HG03565 (cell line): ENCODE measurements at regions not wholly inside any gene's neighbourhood (a gene's known extent, or its start where the extent isn't known, plus 50 kb on each side); places are given as distances from the start of the nearest gene placed in this dataset.
A peak's percentile ranks its signal among the peaks of the same experiment; 100 is the strongest.
"Not testable (repeated sequence)": the region's sequence is repeated elsewhere in the genome, so short reads cannot be mapped to it uniquely, and the experiment has no call there.

ENCODE experiments used
- ATAC-seq: cut with Tn5 transposase; IDR thresholded peaks from one replicate; pipeline ENCODE4 v1.9.1; 2021; ENCODE audit warnings: mild to moderate bottlenecking, moderate library complexity; ENCODE audit not compliant: unreplicated experiment

DNA sequence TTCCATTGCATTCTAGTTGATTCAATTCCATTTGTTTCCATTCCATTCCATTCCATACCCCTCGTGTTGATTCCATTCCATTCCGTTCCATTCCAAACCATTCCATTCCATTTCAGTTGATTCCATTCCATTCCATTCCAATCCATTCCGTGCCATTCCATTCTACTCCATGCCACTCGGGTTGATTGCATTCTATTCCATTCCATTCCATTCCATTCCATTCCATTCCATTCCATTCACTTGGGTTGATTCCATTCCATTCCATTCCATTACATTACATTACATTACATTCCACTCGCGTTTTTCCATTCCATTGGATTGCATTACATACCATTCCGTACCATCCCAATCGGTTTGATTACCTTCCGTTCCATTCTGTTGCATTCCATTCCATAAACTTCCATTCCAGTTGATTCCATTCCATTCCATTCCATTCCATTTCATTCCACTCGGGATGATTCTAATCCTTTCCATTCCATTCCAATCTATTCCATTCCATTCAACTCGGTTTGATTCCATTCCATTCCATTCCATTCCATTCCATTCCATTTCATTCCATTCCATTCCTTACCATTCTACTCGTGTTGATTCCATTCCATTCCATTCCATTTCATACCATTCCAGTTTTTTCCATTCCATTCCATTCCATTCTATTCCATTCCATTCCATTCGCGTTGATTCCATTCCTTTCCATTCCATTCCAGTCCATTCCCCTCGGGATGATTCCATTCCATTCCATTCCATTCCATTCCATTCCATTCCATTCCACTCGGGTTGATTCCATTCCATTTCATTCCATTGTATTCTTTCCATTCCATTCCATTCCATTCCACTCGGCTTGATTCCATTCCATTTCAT, 1140.4 kb downstream of the RPIA start:
- no peak for ATAC-seq

DNA sequence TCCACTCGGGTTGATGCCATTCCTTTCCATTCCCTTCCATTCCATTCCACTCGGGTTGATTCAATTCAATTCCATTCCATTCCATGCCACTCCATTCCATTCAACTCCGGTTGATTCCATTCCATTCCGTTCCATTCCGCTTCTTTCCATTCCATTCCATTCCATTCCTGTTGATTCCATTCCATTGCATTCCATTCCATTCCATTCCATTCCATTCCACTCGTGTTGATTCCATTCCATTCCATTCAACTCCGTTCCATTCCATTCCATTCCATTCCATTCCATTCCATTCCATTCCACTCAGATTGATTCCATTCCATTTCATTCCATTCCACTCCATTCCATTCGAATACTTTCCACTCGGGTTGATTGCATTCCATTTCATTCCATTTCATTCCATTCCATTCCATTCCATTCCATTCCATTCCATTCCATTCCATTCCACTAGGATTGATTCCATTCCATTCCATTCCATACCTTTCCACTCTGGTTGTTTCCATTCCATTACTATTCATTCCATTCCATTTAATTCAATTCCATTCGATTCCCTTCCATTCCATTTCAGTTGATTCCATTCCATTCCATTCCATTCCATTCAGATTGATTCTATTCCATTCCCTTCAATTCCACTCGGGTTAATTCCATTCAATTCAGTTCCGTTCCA, 1141.8 kb downstream of the RPIA start:
- peak; percentile 36 for ATAC-seq

DNA sequence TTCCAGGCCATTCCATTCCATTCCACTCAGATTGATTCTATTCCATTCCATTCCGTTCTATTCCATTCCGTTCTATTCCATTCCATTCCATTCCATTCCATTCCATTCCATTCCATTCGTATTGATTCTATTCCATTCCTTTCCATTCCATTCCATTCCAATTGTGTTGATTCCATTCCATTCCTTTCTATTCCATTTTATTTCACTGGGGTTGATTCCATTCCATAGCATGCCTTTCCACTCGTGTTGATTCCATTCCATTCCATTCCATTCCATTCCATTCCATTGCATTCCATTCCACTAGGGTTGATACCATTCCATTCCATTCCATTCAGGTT, 1142.3 kb downstream of the RPIA start:
- no peak for ATAC-seq

DNA sequence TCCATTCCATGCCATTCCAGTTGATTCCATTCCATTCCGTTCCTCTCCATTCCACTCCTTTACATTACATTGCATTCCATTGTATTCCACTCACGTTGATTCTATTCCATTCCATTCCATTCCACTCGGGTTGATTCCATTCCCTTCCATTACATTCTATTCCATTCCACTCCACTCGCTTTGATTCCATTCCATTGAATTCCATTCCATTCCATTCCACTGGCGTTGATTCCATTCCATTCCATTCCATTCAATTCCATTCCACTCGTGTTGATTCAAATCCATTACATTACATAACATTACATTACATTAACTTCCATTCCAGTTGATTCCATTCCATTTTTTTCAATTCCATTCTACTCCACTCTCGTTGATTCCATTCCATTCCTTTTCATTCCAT, 1142.8 kb downstream of the RPIA start:
- ATAC-seq = no peak

DNA sequence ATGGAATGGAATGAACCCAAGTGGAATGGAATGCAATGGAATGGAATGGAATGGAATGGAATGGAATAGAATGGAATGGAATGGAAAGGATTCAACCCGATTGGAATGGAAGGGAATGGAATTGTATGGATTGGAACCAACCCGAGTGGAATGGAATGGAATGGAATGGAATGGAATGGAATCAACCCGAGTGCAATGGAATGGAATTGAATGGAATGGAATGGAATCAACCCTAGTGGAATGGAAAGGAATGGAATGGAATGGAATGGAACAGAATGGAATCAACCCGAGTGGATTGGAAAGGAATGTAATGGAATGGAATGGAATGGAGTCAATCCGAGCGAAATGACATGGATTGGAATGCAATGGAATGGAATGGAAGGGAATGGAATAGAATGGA, 1144.9 kb downstream of the RPIA start:
- ATAC-seq = peak; percentile 28

DNA sequence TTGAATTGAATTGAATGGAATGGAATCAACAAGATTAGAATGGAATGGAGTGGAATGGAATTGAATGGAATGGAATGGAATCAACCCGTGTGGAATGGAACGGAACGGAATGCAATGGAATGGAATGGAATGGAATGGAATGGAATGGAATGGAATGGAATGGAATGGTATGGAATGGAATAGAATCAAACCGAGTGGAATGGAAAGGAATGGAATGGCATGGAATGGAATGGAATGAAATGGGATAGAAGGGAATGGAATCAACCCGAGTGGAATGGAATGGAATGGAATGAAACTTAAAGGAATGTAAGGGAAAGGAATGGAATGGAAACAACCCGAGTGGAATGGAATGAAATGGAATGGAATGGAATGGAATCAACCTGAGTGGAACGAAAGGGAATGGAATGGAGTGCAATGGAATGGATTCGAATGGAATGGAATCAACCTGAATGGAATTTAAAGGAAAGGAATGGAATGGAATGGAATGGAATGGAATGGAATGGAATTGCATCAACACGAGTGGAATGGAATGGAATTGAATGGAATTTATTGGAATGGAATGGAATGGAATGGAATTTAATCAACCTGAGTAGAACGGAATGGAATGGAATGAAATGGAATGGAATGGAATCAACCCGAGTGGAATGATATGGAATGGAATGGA, 1146.6 kb downstream of the RPIA start:
- no peak for ATAC-seq

DNA sequence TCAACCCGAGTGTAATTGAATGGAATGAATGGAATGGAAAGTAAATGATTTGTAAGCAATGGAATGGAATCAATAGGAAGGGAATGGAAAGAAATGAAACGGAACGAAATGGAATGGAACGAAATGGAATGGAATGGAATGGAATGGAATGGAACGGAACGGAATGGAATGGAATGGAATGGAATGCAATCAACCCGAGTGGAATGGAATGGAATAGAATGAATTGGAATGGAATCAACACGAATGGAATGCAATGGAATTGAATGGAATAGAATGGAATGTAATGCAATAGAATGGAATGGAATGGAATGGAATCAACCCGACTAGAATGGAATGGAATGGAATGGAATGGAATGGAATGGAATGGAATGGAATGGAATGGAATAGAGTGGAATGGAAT, 1148.7 kb downstream of the RPIA start:
- not testable (repeated sequence) for ATAC-seq

DNA sequence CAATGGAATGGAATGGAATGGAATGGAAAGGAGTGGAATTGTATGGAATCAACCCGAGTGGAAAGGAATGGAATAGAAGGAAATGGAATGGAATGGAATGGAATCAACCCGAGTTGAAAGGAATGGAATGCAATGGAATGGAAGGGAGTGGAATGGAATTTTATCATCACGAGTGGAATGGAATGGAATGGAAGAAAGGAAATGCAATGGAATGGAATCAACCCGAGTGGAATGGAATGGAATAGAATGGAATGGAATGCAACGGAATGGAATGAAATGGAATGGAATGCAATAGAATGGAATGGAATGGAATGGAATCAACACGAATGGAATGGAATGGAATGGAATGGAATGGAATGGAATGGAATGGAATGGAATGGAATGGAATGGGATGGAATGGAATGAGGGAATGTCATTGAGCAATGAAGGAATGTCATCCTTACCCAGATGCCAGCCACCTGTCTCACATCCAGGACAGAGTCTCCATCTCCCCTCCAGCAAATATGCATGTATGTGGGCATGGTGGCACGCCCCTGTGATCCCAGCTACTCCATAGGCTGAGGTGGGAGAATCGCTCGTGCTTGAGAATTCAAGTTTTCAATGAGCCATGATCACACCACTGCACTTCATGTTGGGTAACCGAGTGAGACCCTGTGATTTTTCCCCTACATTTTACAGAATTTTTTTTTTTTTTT, 1149.5 kb downstream of the RPIA start:
- ATAC-seq = not testable (repeated sequence)

DNA sequence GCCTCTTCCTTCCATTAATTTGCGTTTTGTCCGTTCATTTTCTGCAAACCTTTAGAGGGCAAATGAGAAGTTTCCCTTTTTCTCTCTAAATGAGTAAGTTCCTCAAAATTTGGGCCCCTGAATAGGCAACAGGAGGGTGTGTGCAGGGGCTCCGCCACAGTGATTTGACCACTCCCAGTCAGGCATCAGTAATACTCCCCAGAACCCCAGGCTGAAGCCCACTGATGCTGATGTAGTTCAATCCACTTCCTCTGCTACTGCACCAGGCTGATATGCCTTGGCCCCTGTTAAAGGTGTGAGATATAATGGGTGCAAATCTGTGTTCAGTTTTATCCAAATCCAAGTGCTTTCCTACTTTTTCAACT, 1150.0 kb downstream of the RPIA start:
- peak; percentile 32 for ATAC-seq

DNA sequence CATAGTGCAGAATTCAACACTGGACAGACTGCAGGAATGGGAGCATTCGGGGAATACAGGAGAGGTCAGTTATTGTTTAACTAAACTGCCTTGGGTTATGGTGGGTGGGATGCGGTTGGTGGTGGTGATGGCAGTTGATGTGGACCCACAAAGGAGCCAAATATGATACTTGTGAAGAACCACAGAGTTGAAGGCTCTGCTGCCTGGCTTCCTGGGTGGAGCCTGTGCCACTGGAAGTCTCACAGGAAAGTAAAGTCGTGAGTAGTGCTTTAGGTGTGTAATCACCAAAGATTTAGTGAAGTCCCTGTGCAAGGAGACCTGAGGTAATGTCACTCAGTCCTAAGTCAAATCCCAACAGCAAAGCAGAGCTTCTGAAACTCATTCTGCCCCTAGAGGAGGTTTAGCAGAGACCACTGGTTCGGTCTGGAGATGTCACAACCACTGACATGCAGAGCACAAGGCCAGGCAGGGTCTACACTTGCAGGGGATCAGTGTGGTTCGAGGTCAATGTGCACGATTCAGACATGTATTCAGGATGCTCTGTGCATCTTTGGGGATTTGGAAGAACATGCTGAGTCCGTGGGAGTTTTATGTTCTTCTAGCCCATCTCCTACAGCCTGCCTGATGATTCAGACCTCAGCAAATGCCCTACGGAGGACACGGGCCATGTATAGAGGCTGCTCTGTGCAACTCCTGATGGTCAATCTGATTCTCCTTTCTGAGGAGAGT, 1150.9 kb downstream of the RPIA start:
- ATAC-seq = no peak

DNA sequence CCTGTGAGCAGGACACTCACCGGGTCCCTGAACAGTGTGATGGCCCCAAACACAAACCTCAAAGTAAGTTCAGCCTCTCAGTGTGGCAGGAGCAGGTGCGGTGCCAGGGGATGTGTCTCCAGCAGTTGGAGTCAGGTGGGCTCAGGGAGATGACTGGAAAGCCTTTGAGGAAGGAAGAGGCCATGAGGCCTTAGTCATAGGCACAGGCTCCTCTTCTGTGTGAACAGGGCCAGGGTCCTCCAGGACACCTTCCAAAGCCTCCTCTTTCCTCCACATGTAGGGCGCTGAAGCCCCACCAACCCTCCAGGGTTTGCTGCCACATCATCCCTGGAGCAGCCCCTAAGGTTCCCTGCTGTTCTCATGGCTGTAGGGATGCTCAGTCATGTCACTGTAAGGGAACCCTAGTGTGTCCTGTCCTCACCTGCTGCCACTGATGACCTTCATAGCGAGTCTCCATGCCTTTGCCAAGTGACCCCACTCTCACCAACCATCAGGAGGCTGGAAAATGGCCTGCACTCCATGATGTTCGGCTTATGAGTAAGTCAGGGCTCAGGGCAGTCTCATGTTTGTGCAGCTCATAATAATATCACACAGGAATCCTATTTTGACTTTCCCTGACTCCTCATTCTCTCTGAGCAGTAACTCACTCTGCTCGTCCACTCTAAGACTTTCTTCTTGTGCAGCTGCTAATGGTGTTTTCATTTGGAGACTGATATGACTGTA, 1152.9 kb downstream of the RPIA start:
- no peak for ATAC-seq

DNA sequence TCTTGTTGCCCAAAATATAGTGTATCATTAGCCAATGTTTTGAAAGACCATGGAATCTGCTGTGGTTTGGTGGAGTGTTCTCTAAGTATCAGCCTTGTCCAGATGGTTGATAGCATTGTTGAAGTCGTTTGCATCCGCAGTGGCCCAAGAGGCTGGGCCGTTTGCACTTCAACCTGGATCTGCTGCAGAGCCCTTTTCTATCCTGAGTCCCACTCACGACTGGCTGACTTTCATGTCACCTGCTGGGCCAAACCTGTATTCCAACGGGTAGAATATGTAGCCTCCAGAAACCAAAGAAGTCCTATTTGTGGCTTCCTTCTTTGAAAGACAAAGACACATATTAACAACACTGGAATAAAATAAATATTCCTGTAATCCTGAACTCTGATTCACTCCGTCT, 1154.1 kb downstream of the RPIA start:
- ATAC-seq = no peak

DNA sequence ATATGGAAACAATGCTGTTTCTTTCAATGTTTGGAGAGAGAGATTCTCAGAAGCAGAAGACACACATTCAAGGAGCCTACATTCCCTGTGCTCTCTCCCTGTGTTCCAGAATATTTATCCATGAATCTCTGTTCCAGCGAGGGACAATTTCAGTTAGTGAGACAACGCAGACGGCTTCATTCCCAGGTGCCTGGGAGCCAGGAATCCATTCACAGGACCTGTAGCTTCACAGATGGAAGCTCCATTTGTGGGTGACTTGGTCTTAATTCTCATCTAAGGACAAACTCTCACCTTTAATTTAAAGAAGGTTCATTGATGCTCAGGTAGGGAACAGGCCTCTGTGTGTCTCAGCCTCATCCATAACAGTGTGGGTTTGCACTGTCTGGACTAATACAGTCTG, 1156.6 kb downstream of the RPIA start:
- ATAC-seq = no peak

DNA sequence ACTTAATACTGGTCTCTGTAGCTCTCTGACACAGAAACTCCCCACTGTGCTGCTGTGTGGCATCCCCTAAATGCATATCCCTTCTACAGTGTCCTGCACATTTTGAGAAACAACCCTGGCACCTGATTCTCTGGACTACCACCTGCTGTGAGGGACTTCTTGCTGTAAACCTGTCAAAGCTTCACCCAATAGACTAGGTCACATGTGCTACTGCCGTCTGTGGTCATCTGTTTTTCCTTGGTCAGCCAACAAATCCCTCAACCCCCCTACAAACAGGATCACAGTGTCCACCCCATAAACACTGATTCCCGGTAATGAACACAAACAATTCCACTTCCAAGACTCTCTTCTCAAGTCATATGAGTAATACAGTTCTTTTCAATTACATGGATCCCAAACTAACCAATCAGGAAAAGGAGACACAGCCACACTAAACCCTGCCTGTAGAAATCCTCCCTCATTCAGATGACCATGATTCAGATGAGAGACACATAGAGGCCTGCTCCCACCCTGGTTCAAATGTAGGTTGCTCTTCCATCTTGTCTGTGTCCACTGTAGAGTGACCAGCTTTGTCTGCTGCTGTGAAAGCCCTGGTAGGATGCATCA, 1157.4 kb downstream of the RPIA start:
- ATAC-seq = no peak

DNA sequence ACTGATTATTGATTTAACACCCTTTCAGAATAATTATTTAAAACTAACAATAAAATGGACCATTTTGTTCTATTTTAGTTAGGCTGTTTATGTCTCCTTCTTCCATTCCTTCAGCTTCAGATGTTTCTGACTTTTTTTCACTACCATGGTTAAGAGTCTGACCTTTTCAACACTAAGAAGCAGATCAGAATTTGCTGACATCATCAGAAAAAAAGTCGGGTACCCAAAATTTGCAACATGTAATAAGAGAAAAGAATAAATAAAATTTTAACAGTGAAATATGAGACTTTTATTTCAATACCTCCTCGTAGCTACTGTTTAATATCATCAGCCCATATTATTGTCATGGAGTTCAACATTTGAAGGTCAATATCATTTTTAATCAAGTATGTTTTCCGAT, 1158.3 kb downstream of the RPIA start:
- no peak for ATAC-seq

DNA sequence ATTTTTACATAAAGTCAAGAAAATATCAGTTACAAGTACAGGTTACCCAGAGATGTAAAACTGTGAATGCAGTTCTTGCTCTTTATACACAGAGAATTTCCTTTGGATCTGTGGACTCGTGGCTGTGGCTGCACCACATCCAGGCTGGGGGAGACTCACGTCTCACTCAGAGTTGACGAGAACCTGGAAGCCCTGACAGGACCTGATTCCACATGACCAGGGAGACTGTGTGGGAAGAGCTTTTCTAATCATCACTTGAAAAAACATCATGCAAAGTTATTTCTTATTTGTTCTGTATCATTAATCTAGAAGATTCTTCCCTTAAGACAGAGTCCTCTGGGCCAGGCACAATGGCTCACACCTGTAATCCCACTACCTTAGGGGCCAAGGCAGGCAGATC, 1159.0 kb downstream of the RPIA start:
- no peak for ATAC-seq

DNA sequence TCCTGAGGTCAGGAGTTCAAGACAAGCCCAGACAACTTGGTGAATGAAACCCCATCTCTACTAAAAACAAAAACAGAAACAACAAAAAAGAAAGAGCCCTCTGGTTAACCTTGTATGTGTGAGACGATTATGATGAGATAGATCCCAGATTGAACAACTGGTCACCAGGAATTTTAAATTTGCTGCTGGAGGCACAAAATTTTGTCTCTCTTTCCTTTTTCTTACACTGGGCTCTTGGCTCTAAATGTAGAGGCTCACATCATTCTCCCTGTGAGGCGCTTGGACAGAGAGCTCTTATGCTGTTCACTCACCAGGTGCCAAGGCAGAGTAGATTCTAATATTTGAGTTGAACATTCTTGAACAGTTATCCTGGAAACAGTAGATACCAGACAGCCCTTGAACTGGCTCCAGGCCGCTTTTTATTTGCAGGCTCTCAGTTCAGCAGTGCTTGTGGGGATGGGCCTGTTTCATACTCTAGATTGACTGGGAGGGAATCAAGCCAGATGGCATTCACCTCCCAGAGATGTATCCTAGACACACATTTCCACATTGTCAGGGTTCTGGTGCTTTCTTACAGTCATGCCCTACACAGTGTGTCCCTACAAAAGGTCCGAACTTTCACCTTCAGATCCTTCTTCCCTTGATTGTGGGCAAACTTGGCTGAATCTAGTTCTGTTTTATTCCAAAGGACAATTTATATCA, 1159.6 kb downstream of the RPIA start:
- no peak for ATAC-seq

DNA sequence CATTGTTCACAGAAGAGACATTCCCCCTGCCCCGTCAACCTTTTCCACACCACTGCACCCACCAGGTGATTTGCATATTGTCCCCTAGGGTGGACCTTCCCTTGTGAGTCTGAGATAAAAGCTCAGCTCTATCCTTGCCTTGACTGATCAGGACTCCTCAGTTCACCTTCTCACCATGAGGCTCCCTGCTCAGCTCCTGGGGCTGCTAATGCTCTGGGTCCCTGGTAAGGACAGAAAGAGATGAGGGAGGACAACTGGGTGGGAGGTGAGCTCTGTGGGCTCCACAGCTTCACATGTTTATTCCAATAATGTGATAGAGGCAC, 1160.1 kb downstream of the RPIA start:
- no peak for ATAC-seq

DNA sequence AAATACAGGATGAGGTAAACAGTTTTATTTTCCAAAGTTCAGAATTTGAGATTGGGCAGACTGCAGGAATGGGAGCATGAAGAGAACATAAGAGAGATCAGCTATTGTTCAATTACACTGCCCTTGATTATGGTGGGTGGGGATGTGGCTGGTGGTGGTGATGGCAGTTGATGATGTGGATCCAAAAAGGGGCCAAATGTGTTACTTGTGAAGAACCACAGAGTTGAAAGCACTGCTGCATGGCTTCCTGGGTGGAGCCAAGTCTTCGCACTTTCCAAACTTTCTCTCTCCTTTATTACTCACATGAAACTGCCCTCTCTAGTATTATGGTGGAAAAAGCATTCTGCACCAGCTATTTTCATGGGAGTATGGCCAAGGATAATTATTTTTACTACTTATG, 1162.0 kb downstream of the RPIA start:
- not testable (repeated sequence) for ATAC-seq
